HUES48 (cell line): ENCODE measurements at regions not wholly inside any gene's neighbourhood (a gene's known extent, or its start where the extent isn't known, plus 50 kb on each side); places are given as distances from the start of the nearest gene placed in this dataset.

Source experiments
- H3K27ac ChIP-seq: one replicate; pipeline ENCODE4 v1.7.0; 2013; ENCODE audit warnings: low read depth, low read length, inconsistent platforms
- H3K27me3 ChIP-seq: 2 replicates; pipeline ENCODE4 v1.6.1; 2013; ENCODE audit warnings: mild to moderate bottlenecking, low read length; ENCODE audit not compliant: control insufficient read depth, insufficient read depth
- H3K36me3 ChIP-seq: 2 replicates; pipeline ENCODE4 v1.6.1; 2013; ENCODE audit warnings: low read length; ENCODE audit not compliant: control insufficient read depth, insufficient read depth
- H3K4me1 ChIP-seq: 2 replicates; pipeline ENCODE4 v1.6.1; 2013; ENCODE audit warnings: mild to moderate bottlenecking, low read length; ENCODE audit not compliant: control insufficient read depth, insufficient read depth
- H3K4me3 ChIP-seq: 2 replicates; pipeline ENCODE4 v1.5.1; 2013; ENCODE audit warnings: mild to moderate bottlenecking, low read depth, low read length
- H3K9ac ChIP-seq: 2 replicates; pipeline ENCODE4 v1.6.1; 2013; ENCODE audit warnings: mild to moderate bottlenecking, low read depth, low read length, moderate library complexity
- H3K9me3 ChIP-seq: 2 replicates; pipeline ENCODE4 v1.6.1; 2013; ENCODE audit warnings: low read length; ENCODE audit not compliant: control insufficient read depth, insufficient read depth

- H3K4me1 ChIP-seq = peaks cover 6% of the 10 kb centered on the region; the same call in 1 of the 2 replicates
- no peaks in the 10 kb centered on the region for H3K27me3 ChIP-seq
- no peaks in the 10 kb centered on the region for H3K36me3 ChIP-seq
- H3K27ac ChIP-seq = no peak overlapping the region
- no peaks in the 10 kb centered on the region for H3K9me3 ChIP-seq
- no peak overlapping the region for H3K9ac ChIP-seq
- H3K4me3 ChIP-seq = no peak overlapping the region
Measured at GRCh38 chr14:101365329-101366158, 195.8 kb upstream of the DIO3 start.

DNA sequence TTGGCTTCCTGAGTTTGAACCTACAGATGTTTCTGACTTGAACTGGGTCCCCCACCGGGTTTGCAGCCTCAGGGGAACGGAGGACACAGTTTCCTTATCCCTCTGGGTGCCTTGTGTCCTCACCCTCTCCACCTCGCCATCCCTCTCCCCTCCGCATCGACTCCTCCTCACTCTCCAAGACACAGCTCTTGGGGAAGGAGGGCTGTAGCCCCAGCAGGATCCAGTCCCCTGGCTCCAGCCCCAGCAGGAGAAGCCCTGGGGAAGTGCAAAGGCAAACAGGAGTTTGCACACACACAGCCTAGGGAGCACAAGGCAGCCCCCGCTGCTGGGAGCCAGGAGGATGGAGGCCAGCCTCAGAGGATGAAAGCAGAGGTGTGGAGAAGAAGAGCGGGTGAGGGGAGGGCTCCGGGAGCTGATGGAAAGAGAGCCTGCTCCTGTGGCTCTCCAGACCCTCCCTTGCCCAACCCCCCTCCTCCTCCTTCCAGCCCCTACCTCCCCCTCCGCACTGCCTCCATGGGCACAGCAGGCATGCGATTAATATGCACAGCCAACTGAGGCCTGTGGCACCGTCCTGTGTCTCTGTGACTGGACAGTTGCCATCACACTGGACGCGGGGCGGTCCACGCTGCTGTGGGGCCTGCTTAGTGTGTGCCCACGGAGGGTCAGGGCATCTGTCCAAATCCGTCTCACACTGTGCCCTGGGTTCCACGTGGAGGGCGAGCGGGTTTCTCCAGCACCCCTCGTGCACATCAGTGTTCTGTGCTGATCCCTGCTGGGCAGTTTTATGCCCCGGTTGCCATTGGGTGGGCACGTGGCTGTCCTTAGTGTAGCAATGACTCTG, 193.7 kb upstream of the DIO3 start:
- Histone ChIP-seq H3K36me3 (no peaks in the 10 kb centered on the region), H3K27me3 (no peaks in the 10 kb centered on the region), H3K9ac (no peak overlapping the region)

GRCh38 chr14:101368629-101369028, 192.7 kb upstream of the DIO3 start:
- Histone ChIP-seq H3K4me1 (peaks cover 6% of the 10 kb centered on the region; the same call in 1 of the 2 replicates), H3K9ac (no peak overlapping the region)

More for the DNA sequence above, 193.7 kb upstream of the DIO3 start:
- Histone ChIP-seq H3K4me1 (peaks cover 6% of the 10 kb centered on the region; the same call in 1 of the 2 replicates), H3K4me3 (no peak overlapping the region), H3K27ac (no peak overlapping the region), H3K9me3 (no peaks in the 10 kb centered on the region)

GRCh38 chr14:101369194-101369915, 191.9 kb upstream of the DIO3 start:
- no peaks in the 10 kb centered on the region for H3K9me3 ChIP-seq
- peaks cover 6% of the 10 kb centered on the region; the same call in 1 of the 2 replicates for H3K4me1 ChIP-seq
- H3K27ac ChIP-seq = no peak overlapping the region
- no peak overlapping the region for H3K9ac ChIP-seq
- no peaks in the 10 kb centered on the region for H3K36me3 ChIP-seq
- H3K4me3 ChIP-seq = no peak overlapping the region
- no peaks in the 10 kb centered on the region for H3K27me3 ChIP-seq

More at GRCh38 chr14:101368629-101369028, 192.7 kb upstream of the DIO3 start:
- Histone ChIP-seq H3K27ac (no peak overlapping the region), H3K4me3 (no peak overlapping the region), H3K36me3 (no peaks in the 10 kb centered on the region), H3K9me3 (no peaks in the 10 kb centered on the region), H3K27me3 (no peaks in the 10 kb centered on the region)

GRCh38 chr14:101369916-101370592, 191.2 kb upstream of the DIO3 start:
- no peaks in the 10 kb centered on the region for H3K9me3 ChIP-seq
- no peak overlapping the region for H3K9ac ChIP-seq
- H3K36me3 ChIP-seq = no peaks in the 10 kb centered on the region
- H3K27me3 ChIP-seq = no peaks in the 10 kb centered on the region
- H3K4me1 ChIP-seq = peaks cover 6% of the 10 kb centered on the region; the same call in 1 of the 2 replicates
- no peak overlapping the region for H3K4me3 ChIP-seq
- no peak overlapping the region for H3K27ac ChIP-seq

DNA sequence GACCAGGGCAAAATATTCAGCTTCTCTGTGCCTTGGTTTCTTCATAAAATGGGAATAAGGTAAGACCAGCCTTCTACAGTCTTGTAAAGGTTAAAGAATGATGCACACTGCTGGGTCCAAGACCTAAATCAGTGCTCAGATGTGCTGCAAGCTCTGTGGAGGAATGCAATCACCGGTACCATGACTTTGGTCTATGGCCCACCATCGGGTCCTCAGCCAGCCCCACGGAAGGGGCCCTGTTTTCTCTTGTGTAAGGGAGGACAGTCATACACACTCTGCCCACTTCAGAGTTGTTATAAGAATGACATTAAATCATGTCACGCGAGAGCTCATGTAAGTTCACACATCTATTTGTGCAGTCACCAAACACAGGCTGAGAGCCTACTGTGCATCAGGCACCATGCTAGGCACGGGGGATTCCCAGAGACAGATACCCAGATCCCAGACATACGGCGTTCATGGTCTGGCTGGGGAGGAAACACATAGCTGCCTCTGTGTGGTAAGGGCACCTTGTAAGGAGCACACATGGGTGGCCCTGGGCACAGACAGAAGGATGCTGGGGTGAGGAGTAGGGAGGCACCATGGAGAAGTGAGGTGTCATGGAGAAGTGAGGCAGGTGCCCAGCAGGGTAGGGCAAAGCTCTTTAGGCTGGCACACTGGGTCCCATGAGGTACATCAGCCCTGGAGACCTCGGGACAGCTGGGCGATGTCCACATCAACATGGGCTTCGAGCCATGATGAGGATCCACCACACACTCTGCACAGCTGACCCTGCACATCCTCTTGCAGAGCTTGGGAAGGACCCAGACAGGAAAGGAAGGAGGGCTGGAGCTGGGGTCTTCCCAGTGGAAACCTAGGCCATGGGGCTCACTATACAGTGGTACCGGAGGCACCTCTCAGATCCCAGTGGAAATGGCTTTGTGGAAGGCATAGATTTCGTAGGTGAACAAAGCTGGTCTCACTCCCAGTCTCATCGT, 190.4 kb upstream of the DIO3 start:
- H3K36me3 ChIP-seq = no peaks in the 10 kb centered on the region
- no peak overlapping the region for H3K9ac ChIP-seq
- peaks cover 6% of the 10 kb centered on the region; the same call in 1 of the 2 replicates for H3K4me1 ChIP-seq
- no peaks in the 10 kb centered on the region for H3K9me3 ChIP-seq
- H3K4me3 ChIP-seq = no peak overlapping the region
- no peaks in the 10 kb centered on the region for H3K27me3 ChIP-seq
- no peak overlapping the region for H3K27ac ChIP-seq

GRCh38 chr14:101371799-101372793, 189.2 kb upstream of the DIO3 start:
- Histone ChIP-seq H3K4me3 (no peak overlapping the region), H3K36me3 (no peaks in the 10 kb centered on the region), H3K9me3 (no peaks in the 10 kb centered on the region), H3K9ac (no peak overlapping the region), H3K27ac (no peak overlapping the region), H3K27me3 (no peaks in the 10 kb centered on the region), H3K4me1 (peaks cover 5% of the 10 kb centered on the region; the same call in 1 of the 2 replicates)

GRCh38 chr14:101372894-101373620, 188.2 kb upstream of the DIO3 start:
- Histone ChIP-seq H3K4me3 (no peak overlapping the region), H3K4me1 (no peaks in the 10 kb centered on the region), H3K9me3 (no peaks in the 10 kb centered on the region), H3K27ac (no peak overlapping the region), H3K9ac (no peak overlapping the region), H3K27me3 (no peaks in the 10 kb centered on the region), H3K36me3 (no peaks in the 10 kb centered on the region)
